Activated CD8-positive, alpha-beta T cell treated with anti-CD3 and anti-CD28 coated beads, Interleukin-2, amount 10 ng/mL, durations not matched to agents 7 days and 5 days (primary cell): ENCODE measurements at regions not wholly inside any gene's neighbourhood (a gene's known extent, or its start where the extent isn't known, plus 50 kb on each side); places are given as distances from the start of the nearest gene placed in this dataset.

ENCODE experiments used
- ATAC-seq: fragments of 150-1000 bp; cut with Tn5 transposase; one replicate; pipeline ENCODE4 v1.10.0; 2021; ENCODE audit warnings: moderate library complexity
- CTCF ChIA-PET: fragments of 350-600 bp; sonication (Branson Sonifier 250); formaldehyde crosslinking; loops from one replicate; lab custom pipeline; 2021; ENCODE audit warnings: antibody characterized with exemption; lab: Charles Lee
- POLR2A ChIA-PET: fragments of 350-600 bp; sonication (Branson Sonifier 250); formaldehyde crosslinking; loops from one replicate; lab custom pipeline; 2021; ENCODE audit warnings: antibody characterized with exemption; lab: Charles Lee
- DNase-seq: peaks from one replicate; pipeline ENCODE4 v3.0.0-alpha.2; 2020
- H3K27ac Mint-ChIP-seq: one replicate; pipeline ENCODE4 v1.8.0; 2021; ENCODE audit warnings: mild to moderate bottlenecking, mixed read lengths
- H3K27me3 Mint-ChIP-seq: one replicate; pipeline ENCODE4 v1.8.0; 2021; ENCODE audit warnings: low read depth, mixed read lengths
- H3K36me3 Mint-ChIP-seq: one replicate; pipeline ENCODE4 v1.8.0; 2021; ENCODE audit warnings: low read depth, mixed read lengths
- H3K4me1 Mint-ChIP-seq: one replicate; pipeline ENCODE4 v1.8.0; 2021; ENCODE audit warnings: low read depth, mixed read lengths
- H3K4me3 Mint-ChIP-seq: one replicate; pipeline ENCODE4 v1.8.0; 2021; ENCODE audit warnings: mild to moderate bottlenecking, mixed read lengths
- H3K9me3 Mint-ChIP-seq: one replicate; pipeline ENCODE4 v1.8.0; 2022; ENCODE audit warnings: mixed read lengths; ENCODE audit not compliant: insufficient read depth

DNA sequence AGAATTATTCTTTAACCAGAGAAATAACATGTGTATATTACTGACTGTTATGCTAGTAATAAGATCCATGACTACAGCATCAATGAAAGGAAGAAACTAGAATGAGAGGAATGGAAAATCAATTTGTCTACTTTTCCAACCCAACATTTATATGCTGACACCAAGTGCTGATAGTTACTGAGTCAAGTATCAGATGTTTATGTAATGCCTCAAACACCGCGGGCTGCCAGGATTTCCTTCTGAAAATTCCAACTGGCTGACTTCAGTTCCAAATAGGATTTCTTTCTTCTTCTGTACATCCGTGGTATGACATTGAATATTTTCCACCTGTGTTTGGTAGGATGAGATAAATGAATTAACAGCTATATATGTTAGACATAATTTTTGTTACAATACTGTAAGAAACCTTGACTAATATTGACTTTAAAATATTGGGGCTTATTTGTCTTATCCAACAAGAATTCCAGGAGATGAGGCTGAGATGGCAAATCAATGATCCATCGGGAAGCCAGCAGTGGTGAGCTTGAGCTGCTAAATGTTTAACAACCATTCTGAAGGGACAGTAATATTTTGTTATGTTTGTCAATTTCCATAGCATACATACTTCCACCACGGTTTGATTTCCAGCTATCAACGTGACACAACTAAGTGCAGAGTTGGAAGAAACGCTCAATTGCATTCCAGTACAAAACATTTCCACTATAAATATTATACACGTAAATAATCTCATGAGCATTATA lies 435.2 kb upstream of the AUTS2 start:
- H3K4me1 Mint-ChIP-seq = no peaks in the 10 kb centered on the region
- no peak overlapping the region for H3K4me3 Mint-ChIP-seq
- no peaks in the 10 kb centered on the region for H3K36me3 Mint-ChIP-seq
- H3K27me3 Mint-ChIP-seq = no peaks in the 10 kb centered on the region
- H3K9me3 Mint-ChIP-seq = peaks cover 5% of the 10 kb centered on the region
- H3K27ac Mint-ChIP-seq = no peak overlapping the region
- ATAC-seq = no peak
- POLR2A ChIA-PET = no interaction called here
- CTCF ChIA-PET = no interaction called here
- DNase-seq = no peak

DNA sequence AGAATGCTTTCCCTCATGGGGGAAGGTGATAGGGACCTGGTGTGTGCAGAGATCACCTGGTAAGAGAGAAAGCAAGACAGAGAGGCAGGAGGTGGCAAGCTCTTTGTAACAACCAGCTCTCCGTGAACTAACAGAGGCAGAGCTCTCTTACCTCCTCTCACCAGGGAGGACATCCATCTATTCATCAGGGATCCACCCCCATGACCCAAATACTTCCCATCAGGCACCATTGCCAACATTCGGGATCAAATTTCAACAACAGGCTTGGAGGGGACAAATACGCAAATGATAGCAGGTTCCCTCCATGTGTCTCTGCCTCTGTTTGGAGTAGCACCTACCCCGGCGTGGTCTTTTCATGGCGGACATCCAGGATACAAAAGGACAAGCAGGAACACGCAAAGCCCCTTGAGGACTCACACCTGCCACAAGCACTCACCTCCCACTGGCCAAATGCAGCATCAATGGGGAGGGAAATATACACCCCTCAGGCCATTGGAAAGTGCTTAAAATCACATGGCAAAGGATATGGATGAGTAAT lies 431.2 kb upstream of the AUTS2 start:
- Mint-ChIP-seq H3K27me3 (no peaks in the 10 kb centered on the region), H3K9me3 (no peaks in the 10 kb centered on the region), H3K4me3 (no peak overlapping the region), H3K36me3 (no peaks in the 10 kb centered on the region), H3K4me1 (no peaks in the 10 kb centered on the region), H3K27ac (no peak overlapping the region)
- no peak for DNase-seq
- ATAC-seq = no peak
- CTCF ChIA-PET = no interaction called here
- POLR2A ChIA-PET = no interaction called here

GRCh38 chr7:69169386-69169785 lies 428.9 kb upstream of the AUTS2 start:
- Mint-ChIP-seq H3K4me3 (no peak overlapping the region), H3K9me3 (no peaks in the 10 kb centered on the region), H3K36me3 (no peaks in the 10 kb centered on the region), H3K27ac (no peak overlapping the region), H3K27me3 (no peaks in the 10 kb centered on the region), H3K4me1 (no peaks in the 10 kb centered on the region)
- CTCF ChIA-PET = no interaction called here
- DNase-seq = no peak
- POLR2A ChIA-PET = no interaction called here
- no peak for ATAC-seq

GRCh38 chr7:69172357-69173077 lies 425.8 kb upstream of the AUTS2 start:
- H3K4me3 Mint-ChIP-seq = no peak overlapping the region
- CTCF ChIA-PET = no interaction called here

GRCh38 chr7:69173341-69173740 lies 424.9 kb upstream of the AUTS2 start:
- no peak for ATAC-seq
- Mint-ChIP-seq H3K27ac (no peak overlapping the region), H3K4me3 (no peak overlapping the region), H3K9me3 (no peaks in the 10 kb centered on the region), H3K27me3 (no peaks in the 10 kb centered on the region), H3K4me1 (no peaks in the 10 kb centered on the region), H3K36me3 (no peaks in the 10 kb centered on the region)
- CTCF ChIA-PET = no interaction called here
- DNase-seq = no peak
- POLR2A ChIA-PET = no interaction called here

More at GRCh38 chr7:69172357-69173077, 425.8 kb upstream of the AUTS2 start:
- DNase-seq = no peak
- Mint-ChIP-seq H3K27me3 (no peaks in the 10 kb centered on the region), H3K4me1 (no peaks in the 10 kb centered on the region), H3K36me3 (no peaks in the 10 kb centered on the region), H3K27ac (no peak overlapping the region), H3K9me3 (no peaks in the 10 kb centered on the region)
- POLR2A ChIA-PET = no interaction called here
- ATAC-seq = no peak

GRCh38 chr7:69173846-69174245 lies 424.4 kb upstream of the AUTS2 start:
- H3K27me3 Mint-ChIP-seq = no peaks in the 10 kb centered on the region
- ATAC-seq = no peak
- H3K27ac Mint-ChIP-seq = no peak overlapping the region
- no peaks in the 10 kb centered on the region for H3K9me3 Mint-ChIP-seq
- H3K36me3 Mint-ChIP-seq = no peaks in the 10 kb centered on the region
- POLR2A ChIA-PET = no interaction called here
- CTCF ChIA-PET = no interaction called here
- H3K4me3 Mint-ChIP-seq = no peak overlapping the region
- DNase-seq = no peak
- no peaks in the 10 kb centered on the region for H3K4me1 Mint-ChIP-seq

DNA sequence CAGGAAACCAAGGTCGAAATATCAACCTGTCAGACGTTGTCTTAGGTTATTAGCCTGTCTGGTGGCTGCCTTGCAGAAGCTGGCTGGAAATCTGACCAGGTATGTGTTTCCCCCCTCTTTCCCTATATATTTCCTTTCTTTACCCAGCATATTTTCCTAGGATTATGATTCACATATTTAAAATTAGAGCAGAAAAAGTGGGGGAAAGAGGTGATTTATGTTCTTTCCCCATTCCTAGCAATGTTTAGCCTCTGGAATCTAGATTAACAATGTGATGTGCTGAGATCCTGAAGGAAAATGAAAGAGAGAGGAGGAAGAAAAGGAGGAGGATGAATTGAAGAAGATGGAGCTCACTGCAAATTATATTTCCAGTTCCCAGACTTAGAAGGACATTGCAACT lies 421.4 kb upstream of the AUTS2 start:
- H3K9me3 Mint-ChIP-seq = peaks cover 3% of the 10 kb centered on the region
- CTCF ChIA-PET = no interaction called here
- no peaks in the 10 kb centered on the region for H3K4me1 Mint-ChIP-seq
- no peaks in the 10 kb centered on the region for H3K36me3 Mint-ChIP-seq
- ATAC-seq (no peak), DNase-seq (no peak)
- POLR2A ChIA-PET = no interaction called here
- no peaks in the 10 kb centered on the region for H3K27me3 Mint-ChIP-seq
- no peak overlapping the region for H3K27ac Mint-ChIP-seq
- no peak overlapping the region for H3K4me3 Mint-ChIP-seq

DNA sequence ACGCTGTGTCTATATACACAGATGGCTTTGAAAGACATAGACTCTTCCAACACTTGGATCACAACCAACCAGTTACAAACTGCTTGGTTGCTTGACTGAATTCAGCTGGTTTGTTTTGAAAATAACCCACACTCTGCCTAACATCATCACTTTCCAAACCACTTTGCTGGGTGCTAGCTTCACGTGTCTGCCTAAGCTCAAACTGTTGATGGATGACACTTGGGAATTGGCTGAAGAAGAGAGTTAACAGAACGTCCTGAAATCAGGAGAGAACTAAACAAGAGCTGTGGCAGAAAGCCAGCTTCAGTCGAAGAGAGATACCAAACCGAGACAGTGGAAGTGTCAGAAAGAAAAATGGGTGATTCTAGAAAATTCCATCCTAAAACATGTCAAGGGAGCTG lies 420.8 kb upstream of the AUTS2 start:
- H3K4me3 Mint-ChIP-seq = no peak overlapping the region
- H3K4me1 Mint-ChIP-seq = peaks cover 1% of the 10 kb centered on the region
- no peaks in the 10 kb centered on the region for H3K27me3 Mint-ChIP-seq
- POLR2A ChIA-PET = no interaction called here
- no peaks in the 10 kb centered on the region for H3K36me3 Mint-ChIP-seq
- DNase-seq = no peak
- peaks cover 3% of the 10 kb centered on the region for H3K9me3 Mint-ChIP-seq
- ATAC-seq = no peak
- H3K27ac Mint-ChIP-seq = no peak overlapping the region
- CTCF ChIA-PET = no interaction called here

DNA sequence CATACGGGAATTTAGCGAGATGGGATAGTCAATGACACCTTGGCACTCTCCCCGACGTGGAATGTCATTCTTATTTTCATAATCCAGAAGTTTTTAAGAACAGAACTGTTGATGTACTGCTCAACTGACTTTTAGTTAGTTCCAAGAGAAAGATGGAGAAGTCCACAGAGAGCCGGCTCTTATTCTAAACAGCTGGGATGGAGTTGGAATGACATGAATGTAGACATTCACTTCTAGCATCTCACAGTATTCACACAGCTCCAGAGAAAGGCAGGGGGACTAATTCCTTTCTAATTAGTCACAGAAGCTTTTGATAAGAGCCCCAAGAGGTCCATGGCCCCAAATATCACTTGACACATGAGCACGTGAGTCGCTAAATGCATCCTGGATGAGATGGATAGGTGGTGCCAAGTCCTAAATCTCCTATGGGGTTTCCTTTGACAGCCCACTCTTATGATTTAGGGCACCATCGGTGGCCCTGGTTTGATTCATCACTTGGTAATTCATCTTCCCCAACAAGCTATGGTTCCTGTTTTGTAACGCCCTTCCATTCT lies 420.3 kb upstream of the AUTS2 start:
- Mint-ChIP-seq H3K9me3 (peaks cover 3% of the 10 kb centered on the region), H3K27ac (no peak overlapping the region), H3K4me3 (no peak overlapping the region), H3K4me1 (peaks cover 6% of the 10 kb centered on the region), H3K27me3 (no peaks in the 10 kb centered on the region), H3K36me3 (no peaks in the 10 kb centered on the region)
- no peak for ATAC-seq
- ChIA-PET CTCF (no interaction called here), POLR2A (no interaction called here)
- DNase-seq = no peak

GRCh38 chr7:69180662-69181061 lies 417.6 kb upstream of the AUTS2 start:
- Mint-ChIP-seq H3K36me3 (no peaks in the 10 kb centered on the region), H3K27me3 (no peaks in the 10 kb centered on the region), H3K4me3 (no peak overlapping the region), H3K27ac (no peak overlapping the region), H3K4me1 (peaks cover 6% of the 10 kb centered on the region), H3K9me3 (peaks cover 6% of the 10 kb centered on the region)
- POLR2A ChIA-PET = no interaction called here
- CTCF ChIA-PET = no interaction called here
- no peak for ATAC-seq
- DNase-seq = no peak

DNA sequence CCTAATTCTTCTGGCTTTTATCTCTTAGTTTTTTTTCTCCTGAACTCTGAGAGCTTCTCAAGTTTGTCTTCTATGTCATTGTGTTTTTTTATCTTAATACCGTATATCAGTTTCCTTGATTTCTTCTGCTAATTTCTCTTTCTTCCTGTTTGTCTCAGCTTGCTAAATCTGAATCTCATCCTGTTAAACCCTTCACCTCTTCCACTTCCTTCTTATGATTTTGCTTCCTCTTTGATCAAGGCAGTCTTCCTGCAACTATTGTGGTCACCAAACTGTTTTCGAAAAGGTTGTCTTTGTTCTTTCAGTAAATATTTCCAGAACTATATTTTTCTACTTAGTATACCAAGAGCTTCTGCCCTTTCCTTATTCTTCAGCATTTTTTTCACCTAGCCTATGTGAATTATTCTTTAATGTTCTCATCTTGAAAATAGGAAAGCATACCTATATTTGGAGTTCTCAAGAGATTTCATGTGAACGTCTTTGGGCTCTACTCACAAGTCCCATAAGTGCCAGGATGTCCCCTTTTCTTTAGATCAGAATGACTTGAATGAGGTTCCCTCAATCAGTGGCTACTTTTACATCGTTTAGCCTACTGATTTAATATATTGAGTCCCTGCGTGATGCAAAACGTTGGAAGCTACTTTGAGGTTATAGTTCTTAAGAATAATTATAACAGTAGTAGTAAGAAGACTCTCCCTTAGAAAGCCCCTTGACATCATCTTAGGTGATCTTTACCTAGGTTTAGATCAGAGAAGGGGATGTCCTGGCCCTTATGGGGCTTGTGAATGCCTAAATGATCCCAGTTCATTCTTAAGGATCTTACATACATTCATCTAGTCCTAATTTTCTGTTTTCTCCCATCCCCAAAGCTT lies 415.4 kb upstream of the AUTS2 start:
- POLR2A ChIA-PET = no interaction called here
- DNase-seq = no peak
- Mint-ChIP-seq H3K9me3 (peaks cover 15% of the 10 kb centered on the region), H3K27me3 (no peaks in the 10 kb centered on the region), H3K4me3 (no peak overlapping the region), H3K27ac (no peak overlapping the region), H3K36me3 (no peaks in the 10 kb centered on the region), H3K4me1 (peaks cover 6% of the 10 kb centered on the region)
- no peak for ATAC-seq
- CTCF ChIA-PET = no interaction called here
